MCF 10A (cell line): ENCODE measurements at regions not wholly inside any gene's neighbourhood (a gene's known extent, or its start where the extent isn't known, plus 50 kb on each side); places are given as distances from the start of the nearest gene placed in this dataset.

Experiments
- BruUV-seq: library from RNA; stranded (reverse); fragments of 400-500 nt; replicated peaks from 2 replicates; lab custom pipeline; 2021; lab: Mats Ljungman, UMichigan
- CTCF ChIA-PET: fragments of 300-600 bp; sonication (Branson Sonifier 250); formaldehyde crosslinking; extraction: SDS; loops from one replicate; lab custom pipeline; 2021; ENCODE audit warnings: antibody characterized with exemption, inconsistent platforms; lab: Yijun Ruan, JAX
- POLR2A ChIA-PET: fragments of 300-600, 350-650 bp; sonication (Branson Sonifier 250); formaldehyde crosslinking; extraction: SDS; loops from one replicate; lab custom pipeline; 2020; ENCODE audit warnings: antibody characterized with exemption, inconsistent platforms; lab: Yijun Ruan, JAX
- DNase-seq: peaks from one replicate; pipeline ENCODE4 v3.0.0-alpha.2; 2018; ENCODE audit not compliant: unreplicated experiment
- H3K27ac Mint-ChIP-seq: one replicate; pipeline ENCODE4 v1.8.0; 2022; ENCODE audit warnings: mild to moderate bottlenecking, low read depth, mixed read lengths; ENCODE audit not compliant: unreplicated experiment
- H3K27me3 Mint-ChIP-seq: one replicate; pipeline ENCODE4 v1.8.0; 2022; ENCODE audit warnings: mixed read lengths; ENCODE audit not compliant: insufficient read depth, unreplicated experiment
- H3K36me3 Mint-ChIP-seq: one replicate; pipeline ENCODE4 v1.8.0; 2022; ENCODE audit warnings: mild to moderate bottlenecking, moderate library complexity, mixed read lengths; ENCODE audit not compliant: insufficient read depth, unreplicated experiment
- H3K4me1 Mint-ChIP-seq: one replicate; pipeline ENCODE4 v1.8.0; 2022; ENCODE audit warnings: mixed read lengths; ENCODE audit not compliant: insufficient read depth, unreplicated experiment
- H3K4me3 Mint-ChIP-seq: one replicate; pipeline ENCODE4 v1.8.0; 2022; ENCODE audit warnings: mild to moderate bottlenecking, moderate library complexity, mixed read lengths; ENCODE audit not compliant: unreplicated experiment
- H3K9me3 Mint-ChIP-seq: one replicate; pipeline ENCODE4 v1.8.0; 2022; ENCODE audit warnings: mixed read lengths; ENCODE audit not compliant: unreplicated experiment
- CTCF ChIP-seq: fragments of 200-600 bp; IDR thresholded peaks from one replicate; pipeline ENCODE4 v1.8.0; 2022; ENCODE audit warnings: antibody characterized with exemption, mild to moderate bottlenecking; ENCODE audit not compliant: unreplicated experiment
- intact Hi-C: fragments of 100-400 bp; cut with micrococcal nuclease; formaldehyde crosslinking; loops from 2 replicates; pipeline ENCODE4 v1.14.1; 2022

GRCh38 chr3:164864454-164864853, 213.8 kb downstream of the SI start:
- Mint-ChIP-seq H3K4me3 (no peak overlapping the region), H3K36me3 (no peaks in the 10 kb centered on the region), H3K9me3 (no peaks in the 10 kb centered on the region), H3K27ac (no peak overlapping the region), H3K27me3 (peaks cover 80% of the 10 kb centered on the region), H3K4me1 (no peaks in the 10 kb centered on the region)
- ChIA-PET CTCF (interaction anchor here (0.6 kb wide), 1 partner anchor 318 kb away, joined by 3 read pairs; no protein-coding TSS in a partner anchor), POLR2A (no interaction called here)
- DNase-seq = no peak
- intact Hi-C loops = no loop called here
- no peak for TF ChIP-seq CTCF
- BruUV-seq = no TSS peak

GRCh38 chr3:164852866-164853265, 225.4 kb downstream of the SI start:
- peaks cover 80% of the 10 kb centered on the region for H3K27me3 Mint-ChIP-seq
- no peaks in the 10 kb centered on the region for H3K9me3 Mint-ChIP-seq
- intact Hi-C loops = no loop called here
- no peak overlapping the region for H3K4me3 Mint-ChIP-seq
- POLR2A ChIA-PET = no interaction called here
- H3K36me3 Mint-ChIP-seq = no peaks in the 10 kb centered on the region
- no peaks in the 10 kb centered on the region for H3K4me1 Mint-ChIP-seq
- CTCF ChIA-PET = no interaction called here
- TF ChIP-seq CTCF = no peak
- H3K27ac Mint-ChIP-seq = no peak overlapping the region
- no TSS peak for BruUV-seq
- DNase-seq = no peak

- POLR2A ChIA-PET = no interaction called here
- Mint-ChIP-seq H3K27me3 (peaks cover 80% of the 10 kb centered on the region), H3K4me1 (no peaks in the 10 kb centered on the region), H3K27ac (no peak overlapping the region), H3K9me3 (no peaks in the 10 kb centered on the region), H3K36me3 (no peaks in the 10 kb centered on the region), H3K4me3 (no peak overlapping the region)
- no peak for TF ChIP-seq CTCF
- intact Hi-C loops = no loop called here
- CTCF ChIA-PET = no interaction called here
- no TSS peak for BruUV-seq
- DNase-seq = no peak
Observed at GRCh38 chr3:164851905-164852304, 226.4 kb downstream of the SI start.

- BruUV-seq = no TSS peak
- Mint-ChIP-seq H3K27me3 (peaks cover 80% of the 10 kb centered on the region), H3K4me1 (no peaks in the 10 kb centered on the region), H3K27ac (no peak overlapping the region), H3K9me3 (no peaks in the 10 kb centered on the region), H3K4me3 (no peak overlapping the region), H3K36me3 (no peaks in the 10 kb centered on the region)
- no peak for TF ChIP-seq CTCF
- no peak for DNase-seq
- ChIA-PET POLR2A (no interaction called here), CTCF (no interaction called here)
- intact Hi-C loops = no loop called here
Observed at GRCh38 chr3:164851204-164851603, 227.1 kb downstream of the SI start.
